ENCODE measurements at regions not wholly inside any gene's neighbourhood (a gene's known extent, or its start where the extent isn't known, plus 50 kb on each side); places are given as distances from the start of the nearest gene placed in this dataset.
"Not testable (repeated sequence)": the region's sequence is repeated elsewhere in the genome, so short reads cannot be mapped to it uniquely, and the experiment has no call there.

- in situ Hi-C loops (cut with HindIII; ENCODE audit: low sequenced_read_pairs): no loop called here
Measured at GRCh38 chr5:67728326-67728890, 487.1 kb upstream of the PIK3R1 start.

DNA sequence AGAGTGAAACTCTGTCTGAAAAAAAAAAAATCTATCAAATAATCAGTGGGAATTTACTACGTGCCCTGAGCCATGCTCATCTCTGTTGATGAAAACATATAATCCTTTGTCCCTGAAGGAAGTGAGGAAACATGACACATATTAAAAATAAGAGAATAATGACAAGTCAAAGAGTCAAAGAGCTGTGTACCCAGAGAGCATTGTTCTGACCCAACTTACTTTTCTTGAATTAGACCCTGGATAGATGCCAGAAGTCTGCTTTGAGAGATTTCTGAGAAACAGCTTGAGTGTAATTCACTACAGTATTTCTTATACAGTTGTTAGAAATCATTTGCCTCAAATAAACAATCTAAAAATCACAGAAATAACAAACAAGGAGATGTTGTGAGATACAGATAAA lies 490.0 kb upstream of the PIK3R1 start:
- in situ Hi-C loops (cut with HindIII; ENCODE audit: low sequenced_read_pairs): no loop called here

- in situ Hi-C loops (cut with HindIII; ENCODE audit: low sequenced_read_pairs): no loop called here
Measured at GRCh38 chr5:67724412-67725135, 491.0 kb upstream of the PIK3R1 start.

DNA sequence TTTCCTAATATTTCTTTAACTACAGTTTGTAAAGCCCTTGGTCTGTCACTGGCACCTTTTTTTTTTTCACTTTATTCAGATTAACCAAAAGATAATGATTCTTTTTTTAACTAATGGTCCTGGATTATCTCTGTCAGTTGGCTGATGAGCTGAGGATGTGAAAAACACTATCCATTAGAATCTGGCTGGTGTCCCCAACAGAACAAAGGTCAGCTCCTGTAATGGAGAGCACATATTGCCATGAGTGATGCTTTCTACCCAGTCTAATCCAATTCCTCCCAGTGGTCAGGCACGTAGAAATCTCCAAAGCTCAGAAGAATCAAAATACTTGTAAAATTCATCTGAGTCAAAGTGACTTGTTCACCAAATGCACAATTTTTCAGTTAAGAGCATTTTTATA lies 491.7 kb upstream of the PIK3R1 start:
- in situ Hi-C loops (cut with HindIII; ENCODE audit: low sequenced_read_pairs): no loop called here

- in situ Hi-C loops (cut with HindIII; ENCODE audit: low sequenced_read_pairs): not testable (repeated sequence)
Measured at GRCh38 chr5:67722582-67722981, 493.0 kb upstream of the PIK3R1 start.

- in situ Hi-C loops (cut with HindIII; ENCODE audit: low sequenced_read_pairs): no loop called here
Measured at GRCh38 chr5:67720162-67720772, 495.3 kb upstream of the PIK3R1 start.

GRCh38 chr5:67702008-67702407 lies 505.4 kb upstream of the CD180 start:
- in situ Hi-C loops (cut with HindIII; ENCODE audit: low sequenced_read_pairs): no loop called here

DNA sequence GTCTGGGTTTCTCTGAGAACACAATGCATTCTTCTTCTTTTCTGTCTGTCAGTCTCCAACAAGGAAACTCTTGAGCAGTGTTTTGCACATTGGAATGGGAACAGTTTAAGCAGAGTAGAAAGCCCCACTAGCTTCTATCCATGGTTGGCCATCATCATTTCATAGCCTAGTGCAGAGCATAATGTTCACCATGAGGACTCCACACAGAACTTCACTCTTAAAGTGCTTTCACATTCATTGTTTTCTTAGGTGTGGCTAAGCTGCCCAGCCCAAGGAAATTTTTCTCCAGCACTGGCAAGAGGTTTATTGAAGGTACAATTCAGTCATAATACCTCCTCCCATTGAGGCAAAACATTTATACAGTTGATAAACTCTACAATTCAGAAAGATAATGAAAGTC lies 503.0 kb upstream of the CD180 start:
- in situ Hi-C loops (cut with HindIII; ENCODE audit: low sequenced_read_pairs): no loop called here

- in situ Hi-C loops (cut with HindIII; ENCODE audit: low sequenced_read_pairs): no loop called here
Measured at GRCh38 chr5:67696446-67696845, 499.8 kb upstream of the CD180 start.

- in situ Hi-C loops (cut with HindIII; ENCODE audit: low sequenced_read_pairs): no loop called here
Measured at GRCh38 chr5:67695369-67695768, 498.8 kb upstream of the CD180 start.

GRCh38 chr5:67694810-67695191 lies 498.2 kb upstream of the CD180 start:
- in situ Hi-C loops (cut with HindIII; ENCODE audit: low sequenced_read_pairs): no loop called here

GRCh38 chr5:67693956-67694809 lies 497.6 kb upstream of the CD180 start:
- in situ Hi-C loops (cut with HindIII; ENCODE audit: low sequenced_read_pairs): no loop called here

- in situ Hi-C loops (cut with HindIII; ENCODE audit: low sequenced_read_pairs): no loop called here
Measured at GRCh38 chr5:67686746-67687145, 490.1 kb upstream of the CD180 start.

GRCh38 chr5:67681703-67682102 lies 485.1 kb upstream of the CD180 start:
- in situ Hi-C loops (cut with HindIII; ENCODE audit: low sequenced_read_pairs): no loop called here

DNA sequence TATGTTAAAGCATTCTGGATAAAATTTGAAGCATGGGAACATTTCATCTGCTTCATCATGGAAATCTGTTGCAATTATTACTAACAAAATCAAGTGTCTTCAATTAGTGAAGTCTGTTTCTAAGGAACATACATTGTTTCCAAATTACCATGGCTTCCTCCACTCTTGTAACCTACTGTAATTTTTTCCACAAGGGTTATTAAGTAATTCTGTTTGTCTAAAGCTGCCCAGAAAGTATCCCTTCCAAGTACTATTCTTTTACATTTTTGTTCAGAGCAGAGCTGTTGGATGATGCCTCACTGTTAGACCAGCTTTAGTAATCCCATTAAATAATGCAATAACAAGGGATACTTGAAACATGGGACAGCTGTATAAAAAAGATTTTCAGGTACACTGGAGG lies 483.5 kb upstream of the CD180 start:
- in situ Hi-C loops (cut with HindIII; ENCODE audit: low sequenced_read_pairs): no loop called here

- in situ Hi-C loops (cut with HindIII; ENCODE audit: low sequenced_read_pairs): no loop called here
Measured at GRCh38 chr5:67679184-67679841, 482.7 kb upstream of the CD180 start.

DNA sequence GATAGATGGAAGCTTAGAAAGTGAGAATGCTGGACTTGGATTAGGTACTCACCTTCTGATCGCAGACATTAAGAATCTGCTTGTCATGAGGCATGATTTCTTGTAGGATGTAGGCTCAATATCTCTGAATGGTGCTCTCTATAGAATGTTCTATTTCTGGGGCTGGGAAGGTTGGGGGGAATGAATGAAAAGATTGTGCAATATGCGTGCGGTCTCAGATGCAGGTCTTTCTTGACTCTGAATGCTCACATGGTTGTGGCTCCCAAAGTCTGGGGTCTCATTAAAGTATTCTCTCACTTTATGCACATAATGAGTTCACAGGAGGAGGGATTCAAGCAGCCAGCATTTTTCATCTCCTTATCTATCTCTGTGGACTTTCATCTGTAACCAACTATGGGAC lies 482.0 kb upstream of the CD180 start:
- in situ Hi-C loops (cut with HindIII; ENCODE audit: low sequenced_read_pairs): no loop called here

DNA sequence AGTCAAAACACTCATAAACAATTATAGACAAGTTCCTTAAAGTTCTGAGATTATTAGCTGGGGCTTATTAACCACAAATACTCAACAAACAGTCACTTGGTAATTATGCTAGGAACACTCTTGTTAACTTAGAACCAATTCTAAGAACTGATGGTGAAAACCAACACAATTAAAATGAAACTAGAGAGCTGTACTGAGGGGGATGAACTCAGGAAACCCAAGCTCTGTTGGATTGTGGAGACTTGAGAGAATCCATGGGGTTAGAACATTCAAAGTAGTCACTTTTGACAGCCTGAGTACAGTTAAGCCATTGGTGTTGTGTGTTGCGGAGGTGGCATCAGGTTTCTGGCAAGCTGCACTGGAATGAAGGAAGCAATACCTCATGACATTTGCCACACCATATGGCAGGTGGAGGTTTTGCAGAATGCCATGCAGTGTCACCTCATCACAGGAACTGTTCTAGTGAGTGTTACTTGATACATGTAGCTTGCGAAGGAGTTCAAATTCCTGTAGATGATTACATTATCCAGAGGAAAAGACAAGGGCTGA lies 480.9 kb upstream of the CD180 start:
- in situ Hi-C loops (cut with HindIII; ENCODE audit: low sequenced_read_pairs): no loop called here

DNA sequence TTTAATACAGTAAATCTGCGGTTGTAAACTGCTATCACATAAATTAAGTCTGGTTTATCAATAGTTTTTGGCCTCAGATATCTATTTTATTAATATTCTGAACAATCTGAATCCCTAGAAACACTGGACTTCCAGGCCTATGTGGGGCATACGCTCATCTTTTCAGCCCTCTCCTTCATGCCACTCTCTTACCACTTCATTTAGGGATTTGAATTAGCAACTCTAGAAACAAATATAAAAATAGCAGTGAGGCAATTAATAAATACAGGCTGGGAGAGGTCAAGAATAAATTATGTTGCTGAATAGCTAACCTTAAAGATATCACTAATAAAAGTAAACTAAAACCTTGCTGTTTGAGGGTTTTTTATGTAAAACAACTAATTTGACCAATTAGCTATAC lies 480.3 kb upstream of the CD180 start:
- in situ Hi-C loops (cut with HindIII; ENCODE audit: low sequenced_read_pairs): no loop called here

GRCh38 chr5:67674159-67674655 lies 477.6 kb upstream of the CD180 start:
- in situ Hi-C loops (cut with HindIII; ENCODE audit: low sequenced_read_pairs): no loop called here

DNA sequence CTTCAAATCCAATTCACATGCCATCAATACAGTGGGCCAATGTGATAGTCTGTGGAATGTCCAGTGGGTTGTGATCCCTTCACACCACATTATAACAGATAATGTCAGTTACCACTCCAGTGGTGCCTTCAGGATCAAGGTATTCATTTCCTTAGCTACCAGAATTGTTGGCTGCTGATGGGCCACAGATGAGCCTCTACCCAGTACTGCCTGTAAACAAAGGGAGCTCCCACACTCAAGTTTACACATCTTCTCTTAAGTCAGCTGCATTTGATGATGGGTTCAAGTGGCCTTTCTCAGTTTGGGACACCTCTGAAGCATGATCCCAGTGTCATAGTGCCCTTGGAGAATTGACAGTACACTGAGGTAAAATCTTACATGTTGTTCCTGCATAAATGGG lies 477.0 kb upstream of the CD180 start:
- in situ Hi-C loops (cut with HindIII; ENCODE audit: low sequenced_read_pairs): no loop called here

Data from DLD1 (cell line).